NB4 (cell line): ENCODE measurements at regions not wholly inside any gene's neighbourhood (a gene's known extent, or its start where the extent isn't known, plus 50 kb on each side); places are given as distances from the start of the nearest gene placed in this dataset.

Source experiments
- MYC ChIP-seq: IDR thresholded peaks from 2 replicates; pipeline ENCODE4 v1.6.1; 2011; ENCODE audit warnings: low read depth, low read length
- POLR2A ChIP-seq: IDR thresholded peaks from 2 replicates; pipeline ENCODE4 v1.6.1; 2011; ENCODE audit warnings: mild to moderate bottlenecking; ENCODE audit not compliant: insufficient read length; ENCODE audit errors: extremely low read depth
- TF ChIP-seq, protein P1 (sequence below): IDR thresholded peaks from one replicate; pipeline ENCODE4 v1.5.1; 2012; ENCODE audit warnings: low read depth, low read length

- no peak for TF ChIP-seq MYC
- TF ChIP-seq, protein P1, sequence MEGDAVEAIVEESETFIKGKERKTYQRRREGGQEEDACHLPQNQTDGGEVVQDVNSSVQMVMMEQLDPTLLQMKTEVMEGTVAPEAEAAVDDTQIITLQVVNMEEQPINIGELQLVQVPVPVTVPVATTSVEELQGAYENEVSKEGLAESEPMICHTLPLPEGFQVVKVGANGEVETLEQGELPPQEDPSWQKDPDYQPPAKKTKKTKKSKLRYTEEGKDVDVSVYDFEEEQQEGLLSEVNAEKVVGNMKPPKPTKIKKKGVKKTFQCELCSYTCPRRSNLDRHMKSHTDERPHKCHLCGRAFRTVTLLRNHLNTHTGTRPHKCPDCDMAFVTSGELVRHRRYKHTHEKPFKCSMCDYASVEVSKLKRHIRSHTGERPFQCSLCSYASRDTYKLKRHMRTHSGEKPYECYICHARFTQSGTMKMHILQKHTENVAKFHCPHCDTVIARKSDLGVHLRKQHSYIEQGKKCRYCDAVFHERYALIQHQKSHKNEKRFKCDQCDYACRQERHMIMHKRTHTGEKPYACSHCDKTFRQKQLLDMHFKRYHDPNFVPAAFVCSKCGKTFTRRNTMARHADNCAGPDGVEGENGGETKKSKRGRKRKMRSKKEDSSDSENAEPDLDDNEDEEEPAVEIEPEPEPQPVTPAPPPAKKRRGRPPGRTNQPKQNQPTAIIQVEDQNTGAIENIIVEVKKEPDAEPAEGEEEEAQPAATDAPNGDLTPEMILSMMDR, result no peak
- no peak for TF ChIP-seq POLR2A
Observed at GRCh38 chr5:105573575-105573974, 2011.0 kb upstream of the NUDT12 start.
